Fibroblast of the conjunctiva (primary cell): ENCODE measurements at regions not wholly inside any gene's neighbourhood (a gene's known extent, or its start where the extent isn't known, plus 50 kb on each side); places are given as distances from the start of the nearest gene placed in this dataset.
"Not testable (repeated sequence)": the region's sequence is repeated elsewhere in the genome, so short reads cannot be mapped to it uniquely, and the experiment has no call there.

Source experiments
- DNase-seq: peaks from one replicate; pipeline ENCODE4 v3.0.0-alpha.2; 2010; ENCODE audit warnings: low read depth

DNA sequence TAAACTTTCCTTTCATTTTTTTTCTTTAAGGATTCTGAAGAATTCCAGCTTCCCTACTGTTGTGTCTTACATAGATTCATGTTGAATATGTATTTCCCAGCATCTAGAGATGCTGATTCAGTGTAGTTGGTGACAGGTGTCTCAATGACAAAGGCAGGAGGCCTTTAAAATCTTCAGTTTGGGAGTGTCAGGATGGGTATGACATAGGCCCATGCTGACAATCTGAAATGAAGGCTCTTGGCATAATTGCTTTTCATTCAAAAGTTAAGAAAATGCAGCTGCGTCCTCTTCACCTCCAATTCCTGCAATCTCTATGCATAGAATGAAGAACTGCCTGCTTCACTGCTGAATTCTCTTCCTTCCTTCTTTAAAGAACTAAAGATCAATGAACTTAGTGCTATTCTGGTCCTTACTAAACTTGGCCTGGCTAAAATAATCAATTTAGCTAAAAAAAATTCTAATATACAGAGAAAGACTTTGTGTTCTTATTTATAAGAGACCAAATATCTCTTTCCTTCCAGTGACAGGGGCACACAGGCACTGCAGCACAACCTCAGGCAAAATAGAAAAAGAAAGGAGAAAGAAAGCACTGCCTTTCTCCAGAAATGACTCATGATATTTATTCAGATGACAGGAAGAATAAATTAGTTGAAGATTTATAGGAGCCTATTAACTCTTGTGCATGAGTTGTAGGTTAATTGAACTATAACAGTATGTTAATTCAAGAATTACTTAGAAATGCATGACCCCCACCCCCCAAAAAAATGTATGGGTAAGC lies 152.6 kb upstream of the GBE1 start:
- DNase-seq = no peak

DNA sequence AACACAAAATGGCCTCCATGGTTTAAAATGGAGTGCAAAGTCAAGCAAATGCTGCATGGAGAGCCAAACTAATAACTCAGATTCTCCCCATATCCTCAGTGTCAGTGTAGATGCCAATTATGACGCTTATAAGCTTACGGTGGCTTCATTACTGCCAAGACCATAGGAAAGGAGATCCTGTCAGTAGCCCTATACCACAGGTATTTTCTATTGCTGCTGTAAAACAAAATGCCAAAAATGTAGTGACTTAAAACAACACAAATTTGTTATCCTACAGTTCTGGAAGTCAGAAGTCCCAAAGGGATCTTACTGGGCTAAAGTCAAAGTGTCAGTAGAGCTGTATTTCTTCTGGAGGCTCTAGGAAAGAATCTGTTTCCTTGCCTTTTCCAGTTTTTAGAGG lies 149.8 kb upstream of the GBE1 start:
- DNase-seq = no peak

DNA sequence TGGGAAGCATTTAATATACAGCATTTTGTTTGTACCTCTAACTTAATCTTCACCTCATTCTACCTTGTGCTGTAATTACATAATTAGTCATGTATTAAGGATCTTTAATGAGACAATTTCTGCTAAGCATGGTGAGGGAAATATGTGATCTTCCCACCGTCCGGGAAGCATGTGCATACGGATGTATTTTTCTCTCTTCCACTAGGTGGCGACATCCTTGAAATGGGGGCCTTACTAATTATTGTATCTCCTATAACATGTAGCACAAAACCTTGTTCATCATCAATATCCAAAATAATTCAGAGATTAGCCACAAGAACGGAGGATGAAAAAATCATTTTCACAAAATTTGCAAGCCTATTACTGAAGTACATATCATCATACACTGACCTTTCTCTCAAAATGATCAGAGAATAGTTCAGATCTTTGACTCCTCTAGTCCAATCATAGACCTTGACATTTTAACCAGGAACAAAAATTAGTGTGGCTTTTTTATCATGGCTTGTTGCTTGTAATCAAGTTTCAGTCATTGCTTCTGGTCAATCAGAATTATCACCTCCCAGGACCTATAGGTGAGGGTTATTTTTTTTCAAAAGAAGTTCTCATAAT lies 148.9 kb upstream of the GBE1 start:
- DNase-seq = peak; percentile 10

DNA sequence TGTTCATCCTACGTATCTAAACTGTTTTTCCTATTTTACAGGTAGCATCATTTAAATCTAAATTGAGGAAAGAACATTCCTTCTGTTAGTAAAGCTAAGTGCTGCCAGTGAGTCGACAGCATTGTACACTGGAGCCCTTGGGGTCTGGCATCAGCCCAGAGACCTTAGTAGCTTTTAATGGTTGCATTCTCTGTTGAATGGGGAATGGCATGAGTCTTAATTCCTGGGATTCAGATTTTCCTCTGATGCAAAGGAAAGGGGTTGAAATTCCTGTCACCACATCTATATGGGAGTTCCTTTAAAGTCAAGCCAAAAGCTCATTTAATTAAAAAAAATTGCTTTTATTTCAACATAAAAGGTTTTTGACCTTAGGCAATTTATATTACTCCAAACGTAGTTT lies 148.4 kb upstream of the GBE1 start:
- DNase-seq = no peak

DNA sequence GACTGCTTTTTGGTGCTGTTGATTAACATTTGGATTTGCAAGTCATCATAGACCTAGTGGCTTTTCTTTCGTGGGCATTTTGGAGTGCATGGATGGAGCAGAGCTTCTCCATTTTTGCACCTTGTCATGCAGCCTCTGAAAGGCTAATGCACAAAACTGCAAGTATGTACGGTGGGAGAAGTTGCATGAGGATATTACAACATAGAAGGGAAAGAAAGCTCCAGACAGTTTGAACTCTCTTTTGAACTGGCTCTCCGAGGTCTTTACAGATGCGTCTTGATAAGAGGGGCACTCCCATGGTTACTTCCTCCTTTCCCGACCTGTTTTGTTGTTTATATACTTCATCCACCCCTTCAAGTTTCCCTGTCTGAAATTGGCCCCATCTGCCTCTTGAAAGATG lies 147.1 kb upstream of the GBE1 start:
- DNase-seq = no peak

DNA sequence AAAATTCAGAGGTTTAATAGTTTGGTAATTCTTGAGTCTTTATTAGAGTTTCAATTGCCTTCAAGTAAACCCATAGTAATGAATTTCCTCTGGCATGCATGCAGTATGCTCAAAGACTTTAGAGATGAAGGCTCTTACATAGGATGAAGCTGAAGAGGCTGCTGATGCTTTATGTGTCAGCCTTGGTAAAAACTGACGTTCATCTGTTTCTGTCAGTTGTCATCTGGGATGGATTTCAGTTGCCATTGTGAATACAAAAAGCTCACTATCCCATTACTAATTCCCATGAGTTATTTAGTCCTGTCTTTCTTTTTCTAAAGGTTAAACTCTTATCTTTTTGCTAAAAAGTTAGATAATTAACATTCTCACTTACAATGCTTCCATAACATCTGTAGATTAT lies 136.9 kb upstream of the GBE1 start:
- no peak for DNase-seq

DNA sequence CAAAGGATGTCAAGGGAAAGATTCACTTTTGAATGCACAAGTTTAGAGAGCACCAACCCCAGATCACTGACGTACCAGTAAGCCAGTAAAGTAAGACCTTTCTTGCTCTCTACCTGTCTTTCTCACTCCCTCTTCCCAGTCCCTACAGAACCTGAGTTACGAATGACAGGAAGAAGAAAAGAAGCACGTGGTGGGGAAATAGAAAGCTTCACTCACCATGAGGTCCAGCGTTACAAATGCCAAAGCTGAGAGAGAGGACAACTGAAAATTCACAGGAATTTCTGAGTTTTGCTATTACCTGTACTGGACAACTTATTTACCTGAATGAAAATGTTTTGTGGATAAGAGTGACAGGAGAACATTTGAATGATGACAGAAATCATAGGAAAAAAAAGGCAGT lies 133.2 kb upstream of the GBE1 start:
- DNase-seq = no peak

DNA sequence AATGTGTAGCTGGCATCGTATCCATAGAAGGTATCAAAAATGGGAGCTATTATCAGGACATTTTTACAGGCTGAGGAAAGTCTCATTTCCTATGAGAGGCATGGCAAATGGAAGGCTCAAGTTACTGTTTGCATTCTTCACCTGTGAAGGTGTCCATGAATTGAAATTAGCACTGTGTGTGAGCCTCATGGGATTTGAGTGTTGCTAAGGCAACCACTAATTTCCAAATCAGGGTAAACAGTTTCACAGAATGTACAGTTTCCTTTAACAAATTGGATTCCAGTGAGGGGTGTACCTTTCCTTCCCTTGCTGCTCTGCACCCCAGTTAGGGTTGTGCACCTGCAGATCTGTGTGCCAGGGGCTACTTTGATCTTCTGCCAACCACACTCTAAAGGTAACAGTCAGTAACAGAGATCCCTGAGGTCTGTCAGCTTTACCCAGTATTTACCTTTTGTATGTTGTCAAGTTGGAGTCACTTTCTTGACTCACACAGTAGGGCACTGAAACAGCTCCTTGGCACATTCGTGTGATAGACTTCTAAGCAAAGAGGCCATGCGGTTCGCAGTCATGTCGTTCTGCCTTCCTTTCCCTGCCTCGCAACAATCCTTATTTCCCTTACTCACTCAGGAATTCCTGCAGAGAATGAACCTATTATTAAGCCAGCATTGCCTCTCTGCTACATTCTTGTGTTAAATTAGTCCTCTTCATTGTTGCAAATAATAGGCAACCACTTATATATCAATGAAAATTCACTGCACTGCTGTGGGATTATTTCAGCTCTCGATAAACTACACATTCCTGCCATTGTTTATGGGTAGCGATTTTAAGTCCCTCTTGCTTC lies 129.8 kb upstream of the GBE1 start:
- DNase-seq = no peak

DNA sequence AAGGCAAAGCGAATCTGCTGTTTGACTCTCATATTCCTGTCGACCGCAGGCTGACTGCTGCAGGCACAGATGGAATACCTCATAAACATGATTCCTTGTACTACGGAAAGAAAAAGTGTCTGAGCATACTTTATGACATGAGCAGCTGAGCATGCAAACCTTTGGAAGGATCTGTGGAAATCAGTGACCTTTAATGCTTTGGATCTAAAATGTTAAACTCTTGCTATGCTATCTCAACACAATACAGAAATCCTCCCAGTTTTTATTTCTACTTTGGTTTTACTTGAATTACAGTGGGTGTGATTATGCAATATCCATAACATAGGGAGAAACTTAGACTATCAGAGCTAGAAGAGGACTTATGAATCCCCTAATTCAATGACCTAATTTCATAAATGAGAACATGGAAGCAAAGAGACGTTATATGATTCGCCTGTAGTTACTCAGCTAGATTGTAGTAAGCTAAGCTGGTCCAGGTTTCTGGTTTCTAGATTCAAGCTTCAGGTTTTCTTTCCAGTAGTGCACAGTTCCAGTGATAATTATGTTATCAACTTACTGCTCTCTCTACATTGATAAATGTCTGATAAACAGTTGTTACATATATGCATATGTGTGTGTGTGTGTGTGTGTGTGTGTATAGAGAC lies 127.6 kb upstream of the GBE1 start:
- DNase-seq = no peak

DNA sequence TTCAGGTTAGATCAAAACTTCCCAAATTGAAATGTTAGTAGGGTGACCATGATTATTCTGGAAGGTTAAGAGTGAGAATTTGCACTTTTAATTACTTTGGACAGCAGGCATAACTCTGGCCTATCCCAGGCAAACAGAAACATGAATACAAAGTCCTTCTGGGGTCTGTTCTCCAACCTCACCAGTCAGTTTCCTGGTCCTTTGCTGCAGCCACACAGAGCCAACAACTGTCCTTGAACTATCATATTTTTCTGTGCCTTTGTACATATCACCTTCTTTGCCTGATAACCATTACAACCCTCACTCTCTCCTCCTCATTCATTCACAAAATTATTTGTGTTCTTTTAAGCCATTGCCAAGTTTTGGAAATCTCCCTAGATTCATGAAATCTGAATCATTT lies 126.0 kb upstream of the GBE1 start:
- DNase-seq = no peak

DNA sequence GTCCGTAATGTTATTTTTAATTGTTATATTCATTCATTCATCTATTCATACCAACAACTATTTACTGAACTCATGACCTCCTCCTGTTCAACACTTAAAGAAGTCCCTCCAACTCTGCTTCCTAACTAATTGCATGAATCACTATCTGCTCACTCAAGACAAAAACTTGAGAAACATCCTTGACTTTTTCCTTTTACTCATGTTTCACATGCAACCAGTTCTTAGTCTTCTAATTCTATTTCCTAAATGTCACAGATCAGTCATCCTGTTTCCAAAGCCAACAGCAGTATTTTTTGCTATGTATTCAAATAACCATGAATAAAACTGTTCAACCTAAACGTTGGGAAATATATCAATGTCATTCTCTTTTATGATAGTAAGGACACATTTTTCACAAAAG lies 124.6 kb upstream of the GBE1 start:
- no peak for DNase-seq

DNA sequence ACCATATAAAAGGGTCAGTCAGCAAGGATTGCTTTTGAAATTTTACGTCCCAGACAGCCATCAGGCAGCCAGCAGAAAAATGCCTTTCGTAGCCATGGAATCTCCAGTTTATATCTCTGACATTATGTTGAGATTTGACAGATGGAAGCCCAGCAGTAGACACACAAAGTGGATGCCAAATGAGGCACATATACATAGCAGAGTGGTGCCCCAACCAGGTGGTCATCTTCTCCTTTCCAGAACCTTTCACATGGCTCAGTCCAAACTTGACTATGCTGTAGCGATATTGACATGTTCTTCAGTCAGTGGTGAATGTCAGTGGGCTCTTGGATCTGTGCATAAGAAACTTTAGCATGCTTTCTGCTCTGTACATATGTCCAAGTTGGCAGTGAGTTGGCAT lies 123.3 kb upstream of the GBE1 start:
- DNase-seq = no peak

DNA sequence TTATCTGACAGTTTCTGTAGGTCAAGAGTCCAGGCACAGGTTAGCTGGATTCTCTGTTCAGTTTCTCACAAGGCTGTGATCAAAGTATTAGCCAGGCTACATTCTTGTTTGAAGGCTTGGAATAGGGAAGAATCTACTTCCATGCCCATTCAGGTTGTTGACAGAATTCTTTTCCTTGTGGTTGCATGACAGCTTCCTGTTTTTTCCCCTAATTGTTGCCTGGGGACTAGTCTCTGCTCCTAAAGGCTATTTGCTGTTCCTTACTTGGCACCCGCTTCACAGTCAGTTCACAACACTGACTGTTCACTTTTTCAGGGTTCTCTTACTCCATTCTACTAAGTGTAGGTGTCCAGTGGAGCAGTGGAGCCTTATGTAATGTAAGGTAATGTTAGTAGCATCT lies 115.4 kb upstream of the GBE1 start:
- no peak for DNase-seq

DNA sequence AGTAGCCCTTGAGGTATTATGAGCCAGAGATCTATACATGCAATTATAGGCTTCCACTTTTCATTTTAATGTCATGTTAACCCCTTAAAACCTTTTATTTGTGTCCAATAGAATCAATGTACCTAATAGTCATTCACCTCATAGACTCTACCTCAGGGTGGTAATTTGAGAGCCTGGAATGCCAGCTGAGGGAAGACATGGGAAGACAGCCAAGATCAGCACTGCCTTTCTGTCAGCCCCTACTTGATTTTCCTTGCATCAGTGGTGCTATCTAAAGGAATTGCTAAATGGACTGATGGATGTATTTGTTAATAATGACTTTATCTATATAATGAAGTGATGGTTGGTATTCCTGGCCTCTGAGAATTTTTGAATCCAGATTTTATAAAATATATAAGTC lies 113.3 kb upstream of the GBE1 start:
- DNase-seq = no peak

DNA sequence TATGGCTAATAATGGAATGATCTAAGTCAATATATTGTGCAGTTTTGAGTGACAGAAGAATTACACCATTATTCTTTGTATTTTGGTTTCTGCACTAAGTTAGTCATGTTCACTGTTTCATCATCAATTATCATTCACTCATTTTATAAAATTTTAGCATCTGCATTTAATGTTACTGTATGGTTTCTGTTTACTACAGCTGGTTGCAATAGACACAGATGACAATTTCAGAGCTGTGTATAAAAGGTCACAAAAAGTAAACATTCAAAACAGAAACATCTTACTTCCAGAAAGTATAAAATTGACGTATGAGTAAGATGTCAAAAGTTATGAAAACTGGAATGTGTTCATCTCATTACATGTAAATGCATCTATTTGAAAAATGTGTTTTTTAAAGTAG lies 111.1 kb upstream of the GBE1 start:
- no peak for DNase-seq

DNA sequence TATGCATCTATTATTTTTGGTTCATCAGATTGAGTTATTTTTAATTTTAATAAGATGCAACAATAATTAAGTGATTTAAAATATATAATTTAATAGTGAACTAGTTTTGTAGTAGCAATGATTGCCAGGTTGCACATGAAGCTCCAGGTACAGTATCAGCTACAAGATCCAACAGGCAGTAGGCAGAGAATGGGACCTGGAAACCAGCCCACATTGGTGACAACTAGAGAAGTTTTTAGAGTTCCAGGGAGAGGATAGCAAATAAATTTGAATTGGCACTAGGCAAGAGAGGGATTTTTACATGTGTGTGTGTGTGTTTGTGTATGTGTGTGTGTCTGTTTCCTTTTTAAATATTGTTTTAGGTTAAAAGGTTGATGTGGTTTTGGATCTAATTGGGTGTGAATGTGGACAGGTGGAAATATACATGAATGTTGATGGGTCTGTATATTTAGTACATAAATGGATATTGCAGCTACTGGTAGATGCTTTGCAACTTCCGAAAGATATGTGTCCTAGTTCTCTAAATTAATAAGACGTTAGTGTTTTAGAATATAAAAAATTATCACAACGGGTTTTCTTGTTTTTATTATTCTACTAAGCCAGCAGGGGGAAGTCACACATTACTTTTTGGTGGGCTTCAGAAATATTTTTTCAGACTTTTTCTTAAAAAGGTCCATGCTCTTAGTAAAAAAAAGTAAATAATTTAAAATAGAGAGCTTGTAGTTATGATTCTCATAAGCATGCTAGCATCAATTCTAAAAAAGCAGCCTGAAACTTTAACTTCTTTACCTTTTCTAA lies 110.1 kb upstream of the GBE1 start:
- DNase-seq = no peak

DNA sequence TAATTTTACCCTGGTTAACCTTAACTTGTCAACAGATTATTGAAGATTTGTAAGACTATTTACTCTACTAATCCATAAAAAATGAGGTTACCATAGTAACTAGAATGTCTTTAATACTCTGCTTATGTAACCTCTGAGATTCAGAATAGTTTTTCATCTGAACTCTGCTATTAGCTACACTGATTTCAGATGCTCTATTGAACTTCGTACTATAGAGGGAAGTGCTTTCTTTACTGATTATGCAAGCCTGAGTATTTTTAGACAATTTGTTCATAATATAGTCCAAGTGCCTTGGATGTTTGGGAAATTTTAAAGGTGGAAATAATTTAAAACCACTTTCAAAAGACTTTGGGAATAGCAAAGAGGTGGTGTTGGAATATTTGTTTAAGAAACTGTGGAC lies 107.9 kb upstream of the GBE1 start:
- no peak for DNase-seq

DNA sequence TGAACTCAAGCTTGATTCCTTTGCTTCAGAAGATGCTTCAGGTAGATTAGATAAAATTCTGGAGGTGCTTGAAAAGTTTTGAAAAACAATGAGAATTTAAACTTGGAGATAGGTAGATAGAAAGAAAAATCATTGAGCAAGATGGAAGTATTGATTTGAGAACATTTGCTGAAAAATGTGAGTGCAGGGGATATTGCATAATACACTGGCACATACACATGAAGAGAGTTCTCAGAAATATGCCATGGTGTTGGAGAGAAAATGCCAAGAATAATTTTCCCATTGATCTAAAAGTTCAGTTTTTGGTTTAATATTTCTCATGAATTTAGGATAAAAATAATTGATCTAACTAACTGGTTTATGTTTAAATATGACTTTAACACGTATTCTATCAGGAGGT lies 107.2 kb upstream of the GBE1 start:
- no peak for DNase-seq

DNA sequence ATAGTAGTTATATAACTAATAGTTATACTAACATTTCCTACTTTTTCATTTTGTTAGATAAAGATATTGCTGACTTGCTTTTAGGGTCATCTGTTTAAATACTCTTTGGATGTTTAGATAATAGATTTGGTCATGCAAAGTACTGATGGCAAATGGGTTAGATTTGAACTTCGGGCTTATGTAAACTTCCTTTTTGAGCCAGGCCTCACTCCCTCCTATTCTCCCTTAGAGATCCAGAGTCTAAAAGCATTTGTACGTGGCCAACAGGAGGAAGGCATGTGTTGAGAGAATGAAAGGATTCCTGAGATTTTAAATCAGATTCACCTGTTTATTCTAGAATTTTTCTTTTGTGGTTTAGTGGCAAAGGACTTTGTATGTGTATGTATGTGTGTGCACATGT lies 106.4 kb upstream of the GBE1 start:
- no peak for DNase-seq

DNA sequence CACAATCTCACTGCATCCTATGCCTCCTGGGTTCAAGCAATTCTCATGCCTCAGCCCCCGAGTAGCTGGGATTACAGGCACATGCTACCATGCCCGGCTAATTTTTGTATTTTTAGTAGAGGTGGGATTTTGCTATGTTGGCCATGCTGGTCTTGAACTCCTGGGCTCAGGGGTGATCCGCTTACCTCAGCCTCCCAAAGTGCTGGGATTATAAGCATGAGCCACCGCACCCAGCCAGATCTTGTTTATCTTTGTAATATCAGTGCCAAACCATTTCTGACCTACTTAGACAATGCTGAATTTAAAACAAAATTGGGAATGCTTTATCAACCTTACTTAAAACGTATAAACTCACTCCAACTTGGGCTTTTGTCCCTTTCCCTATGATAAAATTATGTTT lies 103.7 kb upstream of the GBE1 start:
- not testable (repeated sequence) for DNase-seq

DNA sequence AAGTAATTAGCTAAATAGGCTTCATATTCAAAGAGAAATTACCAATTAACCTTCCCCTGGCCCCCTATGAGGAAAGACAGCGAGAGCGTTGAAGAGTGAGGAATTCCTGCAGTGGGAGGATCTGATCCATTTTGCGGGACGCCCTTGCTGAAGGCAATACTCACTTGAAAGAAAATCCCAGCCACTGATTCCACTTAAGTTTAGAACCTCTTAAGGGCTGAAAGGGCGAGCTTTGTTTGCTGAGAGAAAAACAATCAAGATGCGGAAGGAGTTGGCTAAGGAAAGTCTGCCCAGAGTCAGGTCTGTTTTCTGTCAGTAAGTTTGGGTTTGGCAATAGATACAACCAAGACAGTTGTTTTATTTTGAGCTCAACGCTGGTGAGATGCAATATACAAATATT lies 102.8 kb upstream of the GBE1 start:
- DNase-seq = no peak

DNA sequence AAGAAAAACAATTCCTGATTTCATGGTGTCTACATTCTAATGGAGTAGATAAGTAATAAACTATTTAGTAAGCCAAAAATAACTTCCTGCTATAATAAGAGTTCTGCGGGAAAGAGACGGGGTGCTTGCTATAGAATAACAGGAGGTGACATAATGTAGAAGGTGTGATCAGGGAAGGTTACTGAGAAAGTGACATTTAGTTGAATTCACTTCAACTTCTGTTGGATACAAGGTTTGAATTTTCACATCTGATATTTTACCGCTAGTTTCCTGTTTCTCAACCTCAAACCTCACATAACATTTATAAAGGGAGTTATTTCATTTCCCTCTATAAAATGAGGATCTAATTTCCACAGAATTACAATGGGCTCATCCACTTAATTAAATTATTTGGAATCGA lies 102.3 kb upstream of the GBE1 start:
- no peak for DNase-seq
